GM21528 (cell line): ENCODE measurements at regions not wholly inside any gene's neighbourhood (a gene's known extent, or its start where the extent isn't known, plus 50 kb on each side); places are given as distances from the start of the nearest gene placed in this dataset.
"Not testable (repeated sequence)": the region's sequence is repeated elsewhere in the genome, so short reads cannot be mapped to it uniquely, and the experiment has no call there.

Experiments used
- ATAC-seq: cut with Tn5 transposase; IDR thresholded peaks from one replicate; pipeline ENCODE4 v1.9.1; 2021; ENCODE audit warnings: mild to moderate bottlenecking, moderate library complexity; ENCODE audit not compliant: unreplicated experiment, low FRiP score

GRCh38 chr3:191952609-191953008, 491.6 kb downstream of the PYDC2 start:
- ATAC-seq, result no peak

GRCh38 chr3:191958980-191959671, 498.2 kb downstream of the PYDC2 start:
- peak; percentile 77 for ATAC-seq

DNA sequence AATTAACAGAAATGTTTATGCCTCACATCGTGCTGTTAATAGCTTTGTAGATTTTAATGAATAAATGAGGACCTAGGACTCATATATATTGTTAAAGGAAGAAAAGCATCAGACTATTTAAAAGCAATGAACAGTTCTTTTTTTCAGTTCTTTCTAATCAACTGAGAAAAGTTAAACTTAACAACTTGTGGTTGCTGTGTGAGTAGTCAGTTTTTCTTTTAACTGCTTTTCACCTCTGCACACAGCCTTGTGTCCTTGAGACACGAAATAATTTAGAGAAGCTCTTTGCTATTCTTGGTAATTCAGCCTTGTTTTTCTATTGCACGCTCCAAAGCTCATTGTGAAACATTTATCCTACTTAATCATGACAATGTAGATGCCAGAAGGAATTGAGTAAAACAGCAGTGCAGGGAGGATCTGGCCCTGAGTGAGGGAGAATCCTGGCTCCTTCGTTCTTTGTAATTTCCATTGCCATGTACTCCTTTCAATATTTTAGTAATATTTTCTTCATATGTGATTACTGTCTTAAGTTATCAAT, 499.0 kb downstream of the PYDC2 start:
- no peak for ATAC-seq

DNA sequence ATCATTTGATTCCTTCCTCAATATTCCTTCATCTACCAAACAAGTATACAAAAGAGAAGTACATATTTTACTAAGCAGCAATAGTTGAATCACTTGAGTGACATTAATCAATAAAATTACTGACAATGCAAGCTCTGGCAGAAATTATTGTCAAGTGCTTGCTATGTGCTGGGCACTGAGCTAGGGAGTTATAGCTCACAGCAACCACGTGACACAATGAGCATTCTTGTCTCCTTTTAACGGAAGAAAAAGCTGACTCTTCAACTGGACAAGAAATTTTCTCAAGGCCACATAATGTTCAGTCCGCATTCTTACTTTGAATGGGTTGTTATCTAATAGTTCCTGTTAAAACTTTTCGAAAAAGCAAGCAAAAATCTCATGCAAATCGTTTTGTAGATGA, 500.1 kb downstream of the PYDC2 start:
- no peak for ATAC-seq

GRCh38 chr3:191961529-191961928, 500.6 kb downstream of the PYDC2 start:
- ATAC-seq, result no peak

- no peak for ATAC-seq
Measured at GRCh38 chr3:191962324-191962723, 501.4 kb downstream of the PYDC2 start.

GRCh38 chr3:191963182-191963581, 502.2 kb downstream of the PYDC2 start:
- no peak for ATAC-seq

DNA sequence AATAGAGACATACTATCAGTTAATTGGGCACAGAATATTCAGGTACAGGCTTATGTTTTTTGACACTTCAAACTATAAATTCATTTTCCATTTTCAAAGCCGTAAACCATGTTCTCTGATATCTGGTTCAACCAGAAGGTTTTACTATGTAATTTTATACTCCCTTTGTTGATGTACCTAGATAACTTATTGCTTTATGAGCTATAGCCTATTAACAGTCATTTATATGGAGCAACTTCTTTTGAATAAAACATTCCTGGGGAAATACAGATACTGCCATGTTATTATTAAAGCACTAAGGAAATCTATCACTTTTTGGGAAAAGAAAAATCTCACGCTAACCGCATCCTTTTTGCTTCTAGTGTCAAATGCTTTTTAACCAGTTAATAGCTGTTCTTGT, 505.6 kb downstream of the PYDC2 start:
- ATAC-seq, result no peak

- no peak for ATAC-seq
Measured at GRCh38 chr3:191968299-191968698, 507.3 kb downstream of the PYDC2 start.

DNA sequence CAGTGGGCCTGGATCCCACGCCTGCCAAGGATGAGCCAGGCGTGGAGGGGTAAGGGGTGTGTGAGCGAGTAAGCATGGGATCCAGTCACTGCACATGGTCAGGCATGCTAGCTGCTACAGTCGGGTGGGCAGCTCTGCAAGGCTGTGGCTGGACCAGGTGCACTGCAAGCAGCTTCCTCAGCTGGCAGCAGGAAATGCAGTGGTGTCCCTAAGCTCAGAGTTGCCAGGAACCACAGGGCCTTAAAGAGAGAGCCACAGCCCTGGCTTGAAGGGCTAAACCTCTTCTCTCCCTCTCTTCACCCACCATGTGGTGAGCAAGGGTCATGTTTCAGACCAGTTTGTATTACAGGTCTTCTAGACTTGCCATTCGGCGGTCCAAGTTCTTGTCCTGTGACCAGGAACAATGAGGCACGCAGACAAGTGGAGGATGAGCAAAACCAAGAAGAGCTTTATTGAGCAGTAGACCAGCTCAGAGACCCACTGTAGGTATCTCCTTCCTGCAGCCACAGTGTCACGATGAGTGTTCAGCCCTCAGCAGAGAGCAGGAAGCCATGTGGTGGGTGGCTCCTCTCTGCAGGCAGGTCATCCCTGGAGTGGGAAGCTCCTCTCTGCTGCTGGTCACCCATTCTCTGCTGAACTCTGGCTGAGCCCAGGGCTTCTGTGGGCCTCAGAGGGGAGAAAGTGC, 511.9 kb downstream of the PYDC2 start:
- ATAC-seq, result peak; percentile 64

DNA sequence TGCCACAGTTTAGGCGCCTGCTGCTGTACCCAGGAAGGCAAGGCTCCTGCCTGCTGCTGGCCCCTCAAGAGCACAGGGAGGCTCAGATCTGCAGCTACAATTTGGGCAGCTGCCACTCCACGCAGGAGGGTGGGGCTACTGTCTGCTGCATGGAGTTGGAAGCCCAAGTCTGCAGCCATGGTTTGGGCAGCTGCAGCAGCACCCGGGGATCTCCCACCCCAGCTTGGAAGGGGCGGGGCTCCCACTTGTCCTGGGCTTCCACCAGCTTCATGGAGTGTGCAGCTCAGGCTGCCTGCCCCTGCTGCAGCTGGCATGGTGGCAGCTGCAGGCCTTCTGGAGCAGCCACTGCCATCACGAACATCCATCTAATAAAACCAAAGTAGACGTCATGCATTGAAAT, 512.9 kb downstream of the PYDC2 start:
- no peak for ATAC-seq

DNA sequence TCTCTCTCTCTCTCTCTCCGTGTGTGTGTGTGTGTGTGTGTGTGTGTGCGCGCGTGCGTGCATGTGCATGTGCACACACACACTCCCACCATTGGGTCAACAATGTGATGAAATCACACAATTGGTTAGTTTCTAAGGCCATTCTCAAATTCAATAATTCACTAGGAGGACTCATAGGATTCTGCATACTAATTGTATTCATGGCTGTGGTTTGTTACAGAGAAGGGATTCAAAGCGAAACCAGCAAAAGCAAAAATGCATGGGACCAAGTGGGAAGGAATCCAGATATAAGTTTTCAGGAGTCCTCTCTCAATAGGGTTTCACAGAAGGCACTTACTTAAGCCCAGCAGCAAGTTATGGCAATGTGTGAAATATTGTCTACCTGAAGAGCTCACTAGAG, 515.0 kb downstream of the PYDC2 start:
- ATAC-seq, result no peak

DNA sequence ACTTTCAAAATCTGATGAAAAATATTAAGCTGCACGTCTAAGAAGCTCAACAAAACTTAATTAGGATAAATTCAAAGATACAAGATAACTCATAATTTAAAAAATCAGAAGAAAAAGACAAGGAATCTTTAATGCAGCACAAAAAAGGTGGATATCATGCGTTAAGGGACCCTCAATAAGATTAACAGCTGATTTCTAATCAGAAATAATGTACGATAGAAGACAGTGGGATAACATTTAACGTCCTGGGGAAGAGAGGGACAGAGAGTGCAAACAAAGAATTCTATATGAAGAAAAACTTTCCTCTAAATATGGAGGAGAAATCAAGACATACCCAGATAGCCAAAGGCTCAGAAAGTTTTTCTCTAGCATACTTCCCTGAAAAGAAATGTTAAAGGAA, 519.5 kb downstream of the PYDC2 start:
- ATAC-seq, result no peak

GRCh38 chr3:191982481-191982880, 521.5 kb downstream of the PYDC2 start:
- no peak for ATAC-seq

GRCh38 chr3:191985691-191986090, 524.7 kb downstream of the PYDC2 start:
- ATAC-seq, result no peak

DNA sequence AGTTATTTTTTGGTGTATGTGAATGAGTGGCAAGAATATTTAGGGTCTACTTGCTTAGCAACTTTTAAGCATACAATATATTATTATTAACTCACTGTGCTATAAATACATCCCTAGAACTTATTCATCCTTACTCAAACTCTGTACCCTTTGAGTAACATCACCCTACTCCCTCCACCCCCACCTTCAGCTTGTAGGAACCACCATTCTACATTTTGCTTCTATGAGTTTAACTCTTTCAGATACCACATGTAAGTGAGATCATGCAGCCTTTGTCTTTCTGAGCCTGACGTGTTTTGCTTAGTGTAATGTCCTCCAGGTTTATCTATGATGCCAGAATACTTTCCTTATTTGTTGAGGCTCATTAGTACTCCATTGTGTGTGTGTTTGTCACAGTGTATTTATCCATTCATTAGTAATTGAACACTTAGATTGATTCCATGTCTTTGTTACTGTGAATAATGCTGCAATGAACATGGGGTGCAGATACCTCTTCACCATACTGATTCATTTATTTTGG, 526.9 kb downstream of the PYDC2 start:
- no peak for ATAC-seq

- ATAC-seq, result not testable (repeated sequence)
Measured at GRCh38 chr3:191993952-191994351, 533.0 kb downstream of the PYDC2 start.

GRCh38 chr3:191997093-191997492, 536.1 kb downstream of the PYDC2 start:
- ATAC-seq, result no peak

DNA sequence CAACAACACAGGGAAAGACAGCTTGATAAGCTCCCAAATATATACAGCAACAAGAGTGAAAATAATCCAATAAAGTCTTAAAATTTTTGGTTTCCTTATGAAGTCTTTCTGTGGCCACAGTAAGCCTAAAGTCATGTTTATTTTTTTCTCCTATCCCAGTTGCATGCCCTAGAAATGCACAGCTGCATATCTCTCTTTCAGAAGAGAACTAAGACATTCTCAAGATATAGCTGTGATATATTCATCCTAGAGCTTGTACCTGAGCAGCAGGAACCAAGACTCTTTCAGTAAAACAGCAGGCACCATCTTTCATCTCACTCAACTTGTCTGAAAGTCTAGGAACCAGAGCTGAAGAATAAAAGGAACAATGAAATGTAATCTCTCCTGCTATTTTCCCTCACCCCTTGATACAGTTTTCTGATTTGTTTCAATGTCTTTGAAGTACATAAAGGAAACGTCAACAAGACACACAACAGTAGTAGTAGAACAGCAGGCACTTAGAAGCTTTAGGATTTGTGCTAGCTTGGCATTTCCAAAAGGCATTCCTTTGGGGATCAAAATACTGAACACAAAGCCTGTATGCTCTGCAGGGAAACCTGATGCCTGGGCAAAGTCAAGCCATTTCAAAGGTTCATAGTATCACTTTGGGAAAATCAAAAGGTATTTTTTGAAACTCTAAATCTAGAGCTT, 536.8 kb downstream of the PYDC2 start:
- no peak for ATAC-seq

DNA sequence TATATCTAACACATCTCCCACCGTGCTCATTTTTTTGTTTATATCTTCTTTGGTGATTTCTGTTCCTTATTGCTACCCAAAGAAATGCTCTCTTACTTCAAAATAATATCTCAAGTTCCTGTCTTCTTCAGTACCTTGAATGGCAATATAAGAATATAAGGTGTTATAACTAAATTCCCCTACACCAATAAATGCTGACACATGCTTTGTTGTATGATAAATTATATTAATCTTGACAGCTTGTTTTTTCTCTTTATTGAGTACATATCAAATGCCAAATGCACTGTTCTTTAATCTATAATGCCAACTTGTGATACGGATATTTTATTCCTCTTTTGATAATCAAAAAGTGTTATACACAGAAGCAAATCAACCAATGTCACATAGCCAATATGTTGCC, 540.3 kb downstream of the PYDC2 start:
- no peak for ATAC-seq

DNA sequence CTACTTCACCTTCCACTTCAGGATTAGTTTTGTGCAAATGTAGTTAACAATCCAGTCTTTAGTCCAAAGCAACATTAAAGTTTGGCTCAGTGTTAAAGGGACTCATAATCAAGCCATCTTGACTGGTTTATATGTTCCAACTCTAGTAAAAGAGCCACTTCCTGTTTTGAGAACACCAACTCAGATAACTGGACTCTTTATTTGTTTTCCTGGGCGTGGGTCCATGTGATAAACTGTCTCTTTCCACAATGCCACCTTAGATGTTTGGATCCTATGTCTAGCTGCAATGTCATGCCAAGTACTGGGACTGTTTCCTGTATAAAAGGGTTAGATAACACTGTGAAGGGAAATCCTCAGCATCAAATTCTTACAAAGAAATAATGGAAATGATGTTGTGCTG, 545.0 kb downstream of the PYDC2 start:
- no peak for ATAC-seq
